Neural cell (in vitro differentiated cells): ENCODE measurements at regions not wholly inside any gene's neighbourhood (a gene's known extent, or its start where the extent isn't known, plus 50 kb on each side); places are given as distances from the start of the nearest gene placed in this dataset.

ENCODE experiments used
- H2AFZ ChIP-seq: fragments of 200-600, 300-800 bp; sonication (generic), shearing (Covaris generic); 2 replicates; pipeline ENCODE4 v1.6.0; 2014; ENCODE audit warnings: low read depth, mild to moderate bottlenecking, antibody characterized with exemption, low read length, moderate library complexity
- H3F3A ChIP-seq: fragments of 200-600 bp; shearing (Covaris generic); 2 replicates; pipeline ENCODE4 v1.6.1; 2016; ENCODE audit warnings: mild to moderate bottlenecking, moderate library complexity, mixed read lengths, antibody characterized with exemption, low read length; ENCODE audit not compliant: insufficient read depth, poor library complexity, severe bottlenecking
- H3K27ac ChIP-seq: fragments of 200-600, 300-800 bp; sonication (generic), shearing (Covaris generic); 2 replicates; pipeline ENCODE4 v1.5.1; 2014; ENCODE audit warnings: mild to moderate bottlenecking, low read length, moderate library complexity
- H3K27me3 ChIP-seq: fragments of 300-800, 200-600 bp; sonication (generic), shearing (Covaris generic); 2 replicates; pipeline ENCODE4 v1.6.0; 2014; ENCODE audit warnings: mild to moderate bottlenecking, low read depth, low read length, moderate library complexity; ENCODE audit not compliant: insufficient read depth
- H3K36me3 ChIP-seq: fragments of 300-800, 200-600 bp; sonication (generic), shearing (Covaris generic); 2 replicates; pipeline ENCODE4 v1.5.1; 2014; ENCODE audit warnings: mild to moderate bottlenecking, antibody characterized with exemption, low read length, moderate library complexity; ENCODE audit not compliant: insufficient read depth
- H3K4me2 ChIP-seq: fragments of 300-800, 200-600 bp; sonication (generic), shearing (Covaris generic); 2 replicates; pipeline ENCODE4 v1.6.0; 2014; ENCODE audit warnings: mild to moderate bottlenecking, low read length
- H3K4me3 ChIP-seq: fragments of 300-800, 200-600 bp; sonication (generic), shearing (Covaris generic); 2 replicates; pipeline ENCODE4 v1.5.1; 2014; ENCODE audit warnings: mild to moderate bottlenecking, low read length, moderate library complexity
- H3K79me2 ChIP-seq: fragments of 200-600 bp; shearing (Covaris generic); replicated peaks from 2 replicates; pipeline ENCODE4 v1.6.0; 2014; ENCODE audit warnings: mild to moderate bottlenecking, low read length, moderate library complexity; ENCODE audit not compliant: insufficient read depth
- H3K9ac ChIP-seq: fragments of 300-800, 200-600 bp; sonication (generic), shearing (Covaris generic); 2 replicates; pipeline ENCODE4 v1.6.1; 2016; ENCODE audit warnings: mild to moderate bottlenecking, low read length, mixed read lengths
- H3K9me2 ChIP-seq: fragments of 200-600 bp; shearing (Covaris generic); 2 replicates; pipeline ENCODE4 v1.6.1; 2016; ENCODE audit warnings: mild to moderate bottlenecking, low read length, mixed read lengths; ENCODE audit not compliant: insufficient read depth
- H3K9me3 ChIP-seq: fragments of 200-600, 300-800 bp; sonication (generic), shearing (Covaris generic); 2 replicates; pipeline ENCODE4 v1.6.1; 2016; ENCODE audit warnings: mild to moderate bottlenecking, mixed run types, low read length, moderate library complexity, mixed read lengths
- H4K20me1 ChIP-seq: fragments of 200-600 bp; shearing (Covaris generic); 2 replicates; pipeline ENCODE4 v1.6.1; 2016; ENCODE audit warnings: mild to moderate bottlenecking, mixed run types; ENCODE audit not compliant: insufficient read depth
- CTCF ChIP-seq: fragments of 450-650 bp; IDR thresholded peaks from 2 replicates; pipeline ENCODE4 v1.5.1; 2014; ENCODE audit warnings: antibody characterized with exemption, mild to moderate bottlenecking, moderate library complexity; ENCODE audit not compliant: poor library complexity, severe bottlenecking
- EP300 ChIP-seq: fragments of 450-650 bp; conservative IDR thresholded peaks from 2 replicates; pipeline ENCODE4 v1.6.1; 2014; ENCODE audit warnings: antibody characterized with exemption, mild to moderate bottlenecking, moderate library complexity; ENCODE audit not compliant: poor library complexity, severe bottlenecking
- EZH2 ChIP-seq: fragments of 200-600, 300-800 bp; shearing (Covaris generic), sonication (generic); IDR thresholded peaks from 2 replicates; pipeline ENCODE4 v1.6.1; 2014; ENCODE audit warnings: antibody characterized with exemption, low read length, borderline replicate concordance, mild to moderate bottlenecking; ENCODE audit not compliant: insufficient read depth, poor library complexity, severe bottlenecking
- MXI1 ChIP-seq: fragments of 450-650 bp; conservative IDR thresholded peaks from 2 replicates; pipeline ENCODE4 v1.6.1; 2014; ENCODE audit warnings: antibody characterized with exemption, mild to moderate bottlenecking; ENCODE audit not compliant: poor library complexity, severe bottlenecking
- POLR2AphosphoS5 ChIP-seq: IDR thresholded peaks from 2 replicates; pipeline ENCODE4 v1.6.1; 2012
- RAD21 ChIP-seq: fragments of 450-650 bp; conservative IDR thresholded peaks from 2 replicates; pipeline ENCODE4 v1.6.1; 2014; ENCODE audit warnings: antibody characterized with exemption, mild to moderate bottlenecking, moderate library complexity
- REST ChIP-seq: IDR thresholded peaks from 2 replicates; pipeline ENCODE4 v1.6.1; 2012; ENCODE audit warnings: borderline replicate concordance
- SMC3 ChIP-seq: fragments of 450-650 bp; conservative IDR thresholded peaks from 2 replicates; pipeline ENCODE4 v1.6.1; 2014; ENCODE audit warnings: antibody characterized with exemption, mild to moderate bottlenecking, moderate library complexity; ENCODE audit not compliant: poor library complexity
- TAF1 ChIP-seq: IDR thresholded peaks from 2 replicates; pipeline ENCODE4 v1.6.1; 2012; ENCODE audit warnings: low read depth

GRCh38 chr22:23501708-23502107 is 78.4 kb downstream of the IGLL1 start:
- no peak overlapping the region for H3K27ac ChIP-seq
- no peaks in the 10 kb centered on the region for H3K9me3 ChIP-seq
- no peaks in the 10 kb centered on the region for H4K20me1 ChIP-seq
- H3K79me2 ChIP-seq = no peaks in the 10 kb centered on the region
- H3F3A ChIP-seq = no peaks in the 10 kb centered on the region
- no peak overlapping the region for H3K4me3 ChIP-seq
- TF ChIP-seq MXI1 (no peak), EZH2 (no peak), SMC3 (no peak), TAF1 (no peak), EP300 (no peak), POLR2AphosphoS5 (no peak)
- H3K9ac ChIP-seq = no peak overlapping the region
- H2AFZ ChIP-seq = no peak overlapping the region
- H3K4me2 ChIP-seq = no peak overlapping the region
- no peaks in the 10 kb centered on the region for H3K36me3 ChIP-seq
- no peaks in the 10 kb centered on the region for H3K9me2 ChIP-seq
- H3K27me3 ChIP-seq = no peaks in the 10 kb centered on the region

- no peak for TF ChIP-seq RAD21
- no peak for TF ChIP-seq EP300
- no peak for TF ChIP-seq SMC3
- TF ChIP-seq REST = no peak
- TF ChIP-seq TAF1 = no peak
- TF ChIP-seq MXI1 = no peak
- TF ChIP-seq POLR2AphosphoS5 = no peak
- H3K79me2 ChIP-seq = no peaks in the 10 kb centered on the region
- no peak overlapping the region for H3K4me2 ChIP-seq
- no peaks in the 10 kb centered on the region for H3K9me2 ChIP-seq
- no peaks in the 10 kb centered on the region for H3K36me3 ChIP-seq
- H3K9ac ChIP-seq = no peak overlapping the region
- no peaks in the 10 kb centered on the region for H3K9me3 ChIP-seq
- H3K4me3 ChIP-seq = no peak overlapping the region
- no peak overlapping the region for H2AFZ ChIP-seq
- no peak overlapping the region for H3K27ac ChIP-seq
- no peaks in the 10 kb centered on the region for H3F3A ChIP-seq
- no peaks in the 10 kb centered on the region for H3K27me3 ChIP-seq
- no peaks in the 10 kb centered on the region for H4K20me1 ChIP-seq
These were observed 78.8 kb downstream of the IGLL1 start for GRCh38 chr22:23501261-23501619.

GRCh38 chr22:23500508-23501260 is 79.4 kb downstream of the IGLL1 start:
- no peaks in the 10 kb centered on the region for H3K79me2 ChIP-seq
- H3K4me2 ChIP-seq = no peak overlapping the region
- no peaks in the 10 kb centered on the region for H3F3A ChIP-seq
- H3K9me2 ChIP-seq = no peaks in the 10 kb centered on the region
- H3K36me3 ChIP-seq = no peaks in the 10 kb centered on the region
- no peak overlapping the region for H3K9ac ChIP-seq
- H4K20me1 ChIP-seq = no peaks in the 10 kb centered on the region
- H2AFZ ChIP-seq = no peak overlapping the region
- H3K27ac ChIP-seq = no peak overlapping the region
- no peaks in the 10 kb centered on the region for H3K9me3 ChIP-seq
- no peak overlapping the region for H3K4me3 ChIP-seq
- TF ChIP-seq CTCF (no peak), EZH2 (no peak), RAD21 (no peak), TAF1 (no peak), SMC3 (no peak), POLR2AphosphoS5 (no peak), EP300 (no peak), MXI1 (no peak), REST (no peak)
- no peaks in the 10 kb centered on the region for H3K27me3 ChIP-seq
